ENCODE measurements at regions not wholly inside any gene's neighbourhood (a gene's known extent, or its start where the extent isn't known, plus 50 kb on each side); places are given as distances from the start of the nearest gene placed in this dataset.
"Not testable (repeated sequence)": the region's sequence is repeated elsewhere in the genome, so short reads cannot be mapped to it uniquely, and the experiment has no call there.

DNA sequence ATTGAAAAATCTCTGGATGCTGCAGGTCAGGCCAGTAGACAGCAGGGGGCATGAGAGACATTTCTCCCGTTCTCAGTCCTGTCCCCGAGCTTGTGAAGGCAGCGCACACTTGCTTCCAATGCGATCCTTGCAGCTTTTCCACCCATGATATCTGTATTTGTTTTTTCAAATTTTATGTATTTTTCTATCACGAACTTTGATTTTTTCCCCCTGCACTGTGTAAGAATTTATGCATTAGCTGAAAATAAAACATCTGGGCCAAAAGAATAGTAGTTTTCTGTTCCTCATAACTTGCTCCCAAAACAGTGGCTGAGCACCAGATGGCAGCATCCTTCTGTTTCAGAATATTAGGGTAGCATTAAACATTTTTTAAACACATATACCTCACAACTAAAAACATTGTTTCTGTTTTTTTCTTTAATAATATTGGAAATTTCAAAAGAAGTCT, 90.9 kb upstream of the PABPC3 start:
- H3K27me3 ChIP-seq (ENCODE audit: insufficient read depth); H3K27me3 Mint-ChIP-seq (ENCODE audit: insufficient read depth, low read depth, poor library complexity); H3K4me1 Mint-ChIP-seq; H3K9me3 Mint-ChIP-seq; H2AFZ ChIP-seq; H3K4me1 ChIP-seq (ENCODE audit: insufficient read depth); H3K9me2 ChIP-seq (ENCODE audit: insufficient read depth); H3K27ac Mint-ChIP-seq; H3K27ac ChIP-seq (ENCODE audit: low read depth); H3K36me3 Mint-ChIP-seq (ENCODE audit: low read depth); H3K36me3 ChIP-seq (ENCODE audit: insufficient read depth); H4K20me1 ChIP-seq (replicated peaks; ENCODE audit: insufficient read depth); H3K79me2 ChIP-seq (replicated peaks; ENCODE audit: insufficient read depth); H3F3A ChIP-seq (replicated peaks; ENCODE audit: low read depth): not testable (repeated sequence)
- ATAC-seq (peak; percentile 90), DNase-seq (ENCODE audit: low spot score) (peak; percentile 43)
- Histone ChIP-seq H3K4me2 (peak overlapping the region; percentile 25; the same call in 1 of the 2 replicates), H3K4me3 (peak overlapping the region; percentile 26; the same call in 1 of the 2 replicates)
- TF ChIP-seq, protein P1, sequence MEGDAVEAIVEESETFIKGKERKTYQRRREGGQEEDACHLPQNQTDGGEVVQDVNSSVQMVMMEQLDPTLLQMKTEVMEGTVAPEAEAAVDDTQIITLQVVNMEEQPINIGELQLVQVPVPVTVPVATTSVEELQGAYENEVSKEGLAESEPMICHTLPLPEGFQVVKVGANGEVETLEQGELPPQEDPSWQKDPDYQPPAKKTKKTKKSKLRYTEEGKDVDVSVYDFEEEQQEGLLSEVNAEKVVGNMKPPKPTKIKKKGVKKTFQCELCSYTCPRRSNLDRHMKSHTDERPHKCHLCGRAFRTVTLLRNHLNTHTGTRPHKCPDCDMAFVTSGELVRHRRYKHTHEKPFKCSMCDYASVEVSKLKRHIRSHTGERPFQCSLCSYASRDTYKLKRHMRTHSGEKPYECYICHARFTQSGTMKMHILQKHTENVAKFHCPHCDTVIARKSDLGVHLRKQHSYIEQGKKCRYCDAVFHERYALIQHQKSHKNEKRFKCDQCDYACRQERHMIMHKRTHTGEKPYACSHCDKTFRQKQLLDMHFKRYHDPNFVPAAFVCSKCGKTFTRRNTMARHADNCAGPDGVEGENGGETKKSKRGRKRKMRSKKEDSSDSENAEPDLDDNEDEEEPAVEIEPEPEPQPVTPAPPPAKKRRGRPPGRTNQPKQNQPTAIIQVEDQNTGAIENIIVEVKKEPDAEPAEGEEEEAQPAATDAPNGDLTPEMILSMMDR (conservative IDR thresholded peaks at IDR 0.05; ENCODE audit: low read depth in 2 of 2) = peak; percentile 67 to 97
- H3K4me3 Mint-ChIP-seq = peak overlapping the region; percentile 48; the same call in 2 of the 3 replicates

DNA sequence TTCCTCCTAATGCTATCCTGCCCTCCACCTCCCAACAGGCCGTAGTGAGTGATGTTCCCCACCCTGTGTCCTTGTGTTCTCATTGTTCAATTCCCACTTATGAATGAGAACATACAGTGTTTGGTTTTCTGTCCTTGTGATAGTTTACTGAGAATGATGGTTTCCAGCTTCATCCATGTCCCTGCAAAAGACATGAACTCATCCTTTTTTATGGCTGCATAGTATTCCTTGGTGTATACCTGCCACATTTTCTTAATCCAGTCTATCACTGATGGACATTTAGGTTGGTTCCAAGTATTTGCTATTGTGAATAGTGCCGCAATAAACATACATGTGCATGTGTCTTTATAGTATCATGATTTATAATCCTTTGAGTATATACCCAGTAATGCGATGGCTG, 88.5 kb upstream of the PABPC3 start:
- not testable (repeated sequence) for H3F3A ChIP-seq (replicated peaks; ENCODE audit: low read depth); H3K36me3 ChIP-seq (ENCODE audit: insufficient read depth); H3K27ac ChIP-seq (ENCODE audit: low read depth); H3K4me3 Mint-ChIP-seq; H3K9me2 ChIP-seq (ENCODE audit: insufficient read depth); H2AFZ ChIP-seq; H3K4me3 ChIP-seq; H3K36me3 Mint-ChIP-seq (ENCODE audit: low read depth); H3K4me2 ChIP-seq; H3K4me1 Mint-ChIP-seq; H3K27ac Mint-ChIP-seq; H3K4me1 ChIP-seq (ENCODE audit: insufficient read depth); ATAC-seq; H4K20me1 ChIP-seq (replicated peaks; ENCODE audit: insufficient read depth); H3K27me3 ChIP-seq (ENCODE audit: insufficient read depth); H3K79me2 ChIP-seq (replicated peaks; ENCODE audit: insufficient read depth); H3K9me3 Mint-ChIP-seq; DNase-seq (ENCODE audit: low spot score); H3K27me3 Mint-ChIP-seq (ENCODE audit: insufficient read depth, low read depth, poor library complexity)

DNA sequence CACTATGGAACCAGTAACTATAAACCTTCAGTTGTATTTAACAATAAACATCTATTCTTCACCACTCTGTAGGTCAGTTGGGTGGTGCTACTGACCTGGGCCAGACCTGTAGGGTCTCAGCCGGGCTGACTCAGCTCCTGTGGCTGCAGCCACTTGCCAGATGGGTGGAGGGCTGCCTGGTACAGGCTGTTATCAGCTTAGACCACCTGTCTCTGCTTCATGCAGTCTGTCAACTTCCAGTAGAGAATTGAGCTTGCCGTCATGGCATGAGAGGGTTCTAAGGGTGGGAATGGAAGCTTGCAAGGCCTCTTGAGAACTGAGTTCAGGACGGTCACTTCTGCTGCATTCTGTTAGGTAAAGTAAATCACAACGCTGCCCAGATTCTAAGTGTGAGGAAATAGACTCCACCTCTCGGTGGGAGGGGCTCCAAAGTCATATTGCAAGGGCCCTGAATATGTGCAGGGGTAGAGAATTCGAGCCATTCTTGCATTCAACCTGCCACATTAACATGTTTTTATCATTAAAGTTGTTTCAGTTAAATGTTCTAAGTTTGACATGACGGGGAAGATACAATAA, 81.5 kb upstream of the PABPC3 start:
- not testable (repeated sequence) for H3K36me3 Mint-ChIP-seq (ENCODE audit: low read depth); H3K4me3 Mint-ChIP-seq

DNA sequence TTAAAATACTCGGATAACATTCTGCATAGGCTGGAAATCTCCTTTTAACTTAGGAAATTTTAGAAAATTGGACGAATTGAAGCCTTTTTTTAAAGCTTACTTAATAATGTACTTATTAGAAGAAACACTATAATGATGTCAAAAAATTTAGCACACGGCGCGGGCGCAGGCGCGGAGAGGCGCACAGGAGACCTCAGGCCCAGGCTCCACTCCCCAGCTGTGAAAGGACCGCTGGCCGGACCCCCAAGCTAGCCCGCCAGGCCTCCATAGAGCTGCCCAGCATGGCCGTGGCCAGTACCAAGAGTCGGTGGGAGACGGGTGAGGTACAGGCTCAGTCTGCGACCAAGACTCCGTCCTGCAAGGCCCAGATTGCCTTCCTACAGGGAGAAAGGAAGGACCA, 78.8 kb upstream of the PABPC3 start:
- peak overlapping the region; percentile 70 for H3K4me3 Mint-ChIP-seq
- peaks cover 41% of the 10 kb centered on the region for H3K27me3 Mint-ChIP-seq (ENCODE audit: insufficient read depth, low read depth, poor library complexity)
- not testable (repeated sequence) for H3K27ac Mint-ChIP-seq; H3K79me2 ChIP-seq (replicated peaks; ENCODE audit: insufficient read depth); H3F3A ChIP-seq (replicated peaks; ENCODE audit: low read depth); DNase-seq (ENCODE audit: low spot score); H3K36me3 Mint-ChIP-seq (ENCODE audit: low read depth); ATAC-seq; H3K36me3 ChIP-seq (ENCODE audit: insufficient read depth); H3K4me1 Mint-ChIP-seq; H4K20me1 ChIP-seq (replicated peaks; ENCODE audit: insufficient read depth); H3K4me1 ChIP-seq (ENCODE audit: insufficient read depth); H3K4me2 ChIP-seq; H3K27ac ChIP-seq (ENCODE audit: low read depth); H2AFZ ChIP-seq; H3K9me3 Mint-ChIP-seq; H3K4me3 ChIP-seq; H3K9me2 ChIP-seq (ENCODE audit: insufficient read depth)
- H3K27me3 ChIP-seq (ENCODE audit: insufficient read depth) = peaks cover 38% of the 10 kb centered on the region

More for the DNA sequence above, 81.5 kb upstream of the PABPC3 start:
- not testable (repeated sequence) for H3K36me3 ChIP-seq (ENCODE audit: insufficient read depth); H3K9me3 Mint-ChIP-seq; H3K27ac Mint-ChIP-seq; H2AFZ ChIP-seq; H3K79me2 ChIP-seq (replicated peaks; ENCODE audit: insufficient read depth); H3K4me1 ChIP-seq (ENCODE audit: insufficient read depth); ATAC-seq; H3K4me1 Mint-ChIP-seq; DNase-seq (ENCODE audit: low spot score); H3F3A ChIP-seq (replicated peaks; ENCODE audit: low read depth); H4K20me1 ChIP-seq (replicated peaks; ENCODE audit: insufficient read depth); H3K4me2 ChIP-seq; H3K27ac ChIP-seq (ENCODE audit: low read depth); H3K4me3 ChIP-seq; H3K9me2 ChIP-seq (ENCODE audit: insufficient read depth)
- peaks cover 28% of the 10 kb centered on the region for H3K27me3 ChIP-seq (ENCODE audit: insufficient read depth)
- peaks cover 27% of the 10 kb centered on the region for H3K27me3 Mint-ChIP-seq (ENCODE audit: insufficient read depth, low read depth, poor library complexity)

DNA sequence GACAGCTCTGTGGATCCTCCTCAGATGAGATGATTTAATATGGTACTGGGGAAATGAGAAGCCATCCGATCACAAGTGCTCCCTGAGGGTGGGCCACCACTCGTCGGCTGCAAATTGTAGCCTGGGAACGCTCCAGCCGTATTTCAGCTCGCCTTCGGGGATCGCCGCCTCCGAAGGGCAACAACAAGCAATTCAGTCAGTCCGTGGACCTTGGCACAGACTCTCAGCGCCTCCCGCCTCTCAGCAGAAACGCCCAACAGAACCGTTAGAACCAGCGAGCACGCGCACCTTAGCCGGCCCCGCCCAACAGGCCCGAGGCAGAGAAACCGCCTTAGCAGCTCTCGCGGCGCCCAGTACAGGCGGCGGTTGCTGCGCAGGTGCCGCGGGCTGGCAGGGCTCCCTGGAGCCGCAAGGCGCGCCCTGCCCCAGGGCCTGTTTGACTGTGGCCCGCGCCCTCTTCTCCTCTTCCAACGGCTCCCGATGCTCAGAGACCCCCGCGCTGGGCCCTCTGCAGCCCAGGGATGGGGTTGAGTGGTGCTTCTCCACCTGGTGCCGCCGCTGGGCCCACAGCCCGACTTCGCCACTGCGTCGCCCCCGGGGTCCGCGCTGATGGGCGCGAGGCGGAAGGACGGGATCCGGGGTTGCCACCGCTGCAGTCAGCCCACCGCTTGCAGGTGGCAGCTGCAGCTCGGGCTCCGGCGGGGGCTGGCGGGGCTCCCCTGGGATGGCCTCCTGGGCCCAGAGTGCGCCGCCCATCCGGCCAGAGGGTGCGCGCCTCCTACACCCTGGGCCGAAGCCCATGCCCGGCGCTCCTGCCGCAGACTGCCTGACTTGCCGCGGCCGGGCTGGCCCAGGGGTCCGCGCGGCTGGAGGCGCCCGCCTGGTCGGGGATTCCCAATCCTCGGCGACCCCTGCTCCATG, 77.9 kb upstream of the PABPC3 start:
- H3K27ac Mint-ChIP-seq; H3K27ac ChIP-seq (ENCODE audit: low read depth); H4K20me1 ChIP-seq (replicated peaks; ENCODE audit: insufficient read depth); H3K9me2 ChIP-seq (ENCODE audit: insufficient read depth); H3K4me1 Mint-ChIP-seq; H3K4me1 ChIP-seq (ENCODE audit: insufficient read depth); H3K9me3 Mint-ChIP-seq; H3K79me2 ChIP-seq (replicated peaks; ENCODE audit: insufficient read depth); H3K36me3 Mint-ChIP-seq (ENCODE audit: low read depth); H3F3A ChIP-seq (replicated peaks; ENCODE audit: low read depth); H3K36me3 ChIP-seq (ENCODE audit: insufficient read depth): not testable (repeated sequence)
- Histone ChIP-seq H3K4me2 (peak overlapping the region; percentile 76), H3K27me3 (ENCODE audit: insufficient read depth) (peaks cover 38% of the 10 kb centered on the region), H3K4me3 (peak overlapping the region; percentile 52), H2AFZ (peak overlapping the region; percentile 47; the same call in 1 of the 2 replicates)
- ATAC-seq (peak; percentile 94), DNase-seq (ENCODE audit: low spot score) (peak; percentile 75)
- H3K4me3 Mint-ChIP-seq = peak overlapping the region; percentile 70
- peaks cover 41% of the 10 kb centered on the region for H3K27me3 Mint-ChIP-seq (ENCODE audit: insufficient read depth, low read depth, poor library complexity)

Measured in GM23338 (cell line).